Neuronal stem cell (in vitro differentiated cells): ENCODE measurements at regions not wholly inside any gene's neighbourhood (a gene's known extent, or its start where the extent isn't known, plus 50 kb on each side); places are given as distances from the start of the nearest gene placed in this dataset.

ENCODE experiments used
- DNase-seq: peaks from one replicate; pipeline ENCODE4 v3.0.0-alpha.2; 2013; ENCODE audit warnings: low spot score
- H2AFZ ChIP-seq: one replicate; pipeline ENCODE4 v1.6.1; 2013; ENCODE audit warnings: mild to moderate bottlenecking, low read length, inconsistent platforms
- H2AK5ac ChIP-seq: 2 replicates; pipeline ENCODE4 v1.6.1; 2013; ENCODE audit warnings: low read depth, mild to moderate bottlenecking, inconsistent platforms, low read length, moderate library complexity, mixed read lengths
- H2BK120ac ChIP-seq: 2 replicates; pipeline ENCODE4 v1.6.1; 2013; ENCODE audit warnings: low read depth, mild to moderate bottlenecking, inconsistent platforms, low read length, moderate library complexity, mixed read lengths
- H2BK12ac ChIP-seq: one replicate; pipeline ENCODE4 v1.6.1; 2013; ENCODE audit warnings: low read length, inconsistent platforms
- H2BK15ac ChIP-seq: 2 replicates; pipeline ENCODE4 v1.6.1; 2013; ENCODE audit warnings: mild to moderate bottlenecking, low read length, inconsistent platforms, mixed read lengths
- H2BK5ac ChIP-seq: one replicate; pipeline ENCODE4 v1.6.1; 2013; ENCODE audit warnings: inconsistent platforms, mild to moderate bottlenecking, low read length, moderate library complexity
- H3K14ac ChIP-seq: one replicate; pipeline ENCODE4 v1.6.1; 2013; ENCODE audit warnings: low read length, inconsistent platforms
- H3K18ac ChIP-seq: 2 replicates; pipeline ENCODE4 v1.6.1; 2013; ENCODE audit warnings: low read length, inconsistent platforms
- H3K23ac ChIP-seq: 2 replicates; pipeline ENCODE4 v1.6.1; 2013; ENCODE audit warnings: low read depth, mild to moderate bottlenecking, mixed read lengths, low read length, inconsistent platforms; ENCODE audit not compliant: poor library complexity
- H3K27ac ChIP-seq: replicated peaks from 3 replicates; pipeline ENCODE4 v1.5.1; 2013; ENCODE audit warnings: low read length, inconsistent platforms
- H3K27me3 ChIP-seq, 3 experiments: 2 replicates each; pipeline ENCODE4 v1.6.1; 2013; ENCODE audit warnings: low read length in 3 of 3, mild to moderate bottlenecking in 2 of 3, inconsistent platforms in 1 of 3, low read depth in 1 of 3, mixed read lengths in 1 of 3, moderate library complexity in 1 of 3; ENCODE audit not compliant: control insufficient read depth in 3 of 3, insufficient read depth in 3 of 3
- H3K36me3 ChIP-seq, 2 donors: replicated peaks in 1 of 2; 2 replicates each; pipeline ENCODE4 v1.6.1; 2013; ENCODE audit warnings: low read length in 2 of 2; ENCODE audit not compliant: control insufficient read depth in 2 of 2, insufficient read depth in 2 of 2
- H3K4ac ChIP-seq: 2 replicates; pipeline ENCODE4 v1.6.1; 2013; ENCODE audit warnings: inconsistent platforms, mild to moderate bottlenecking, low read length, moderate library complexity
- H3K4me1 ChIP-seq, 2 donors: 1 replicate in 1 of 2; 2 replicates in 1 of 2; pipeline ENCODE4 v1.6.1; 2013; ENCODE audit warnings: low read length in 2 of 2, low read depth in 1 of 2; ENCODE audit not compliant: control insufficient read depth in 2 of 2, insufficient read depth in 1 of 2
- H3K4me2 ChIP-seq: one replicate; pipeline ENCODE4 v1.6.1; 2013; ENCODE audit warnings: mild to moderate bottlenecking, low read length, inconsistent platforms; ENCODE audit not compliant: insufficient read depth, poor library complexity, severe bottlenecking
- H3K4me3 ChIP-seq, 2 donors: 2 replicates each; pipeline ENCODE4 v1.5.1; 2013; ENCODE audit warnings: low read length in 2 of 2, mild to moderate bottlenecking in 2 of 2, inconsistent platforms in 1 of 2, moderate library complexity in 1 of 2
- H3K79me1 ChIP-seq: one replicate; pipeline ENCODE4 v1.6.1; 2013; ENCODE audit warnings: low read depth, mild to moderate bottlenecking, inconsistent platforms, low read length, moderate library complexity
- H3K9ac ChIP-seq: one replicate; pipeline ENCODE4 v1.6.1; 2013; ENCODE audit warnings: mild to moderate bottlenecking, low read depth, low read length, inconsistent platforms; ENCODE audit not compliant: poor library complexity
- H3K9me3 ChIP-seq, 2 donors: replicated peaks in 1 of 2; 2 replicates each; pipeline versions ENCODE3 to v1.6.1; 2013; ENCODE audit warnings: low read length in 2 of 2, mild to moderate bottlenecking in 2 of 2, inconsistent platforms in 1 of 2, low read depth in 1 of 2, mixed read lengths in 1 of 2, moderate library complexity in 1 of 2; ENCODE audit not compliant: control insufficient read depth in 2 of 2, insufficient read depth in 1 of 2
- H4K8ac ChIP-seq: one replicate; pipeline ENCODE4 v1.6.1; 2013; ENCODE audit warnings: low read depth, mild to moderate bottlenecking, inconsistent platforms, low read length, moderate library complexity
- H4K91ac ChIP-seq: one replicate; pipeline ENCODE4 v1.6.1; 2013; ENCODE audit warnings: low read length, low read depth, mild to moderate bottlenecking, inconsistent platforms; ENCODE audit not compliant: poor library complexity
- WGBS, 2 donors: extraction: QIAGEN DNeasy Blood & Tissue Kit; methylation state at CpG; one replicate each; pipeline ENCODE4 v1.1.7; 2013; ENCODE audit warnings: missing lambda C conversion rate in 2 of 2, mixed read lengths in 1 of 2; ENCODE audit not compliant: insufficient read length in 2 of 2, insufficient replicate concordance in 1 of 2; ENCODE audit errors: extremely low coverage in 2 of 2; 5-methylcytosine and 5-hydroxymethylcytosine counted together

- H2BK12ac ChIP-seq = no peak overlapping the region
- no peak overlapping the region for H3K18ac ChIP-seq
- no peak overlapping the region for H4K91ac ChIP-seq
- H4K8ac ChIP-seq = no peak overlapping the region
- H2BK5ac ChIP-seq = no peak overlapping the region
- no peak overlapping the region for H3K9ac ChIP-seq
- H3K36me3 ChIP-seq = no peaks in the 10 kb centered on the region
- no peak for DNase-seq
- no peak overlapping the region for H2BK120ac ChIP-seq
- no peak overlapping the region for H3K4me3 ChIP-seq
- H3K4me1 ChIP-seq = no peaks in the 10 kb centered on the region
- H2AFZ ChIP-seq = no peak overlapping the region
- H3K4ac ChIP-seq = no peak overlapping the region
- H3K27me3 ChIP-seq = no peaks in the 10 kb centered on the region
- H3K4me2 ChIP-seq = no peak overlapping the region
- no peak overlapping the region for H3K14ac ChIP-seq
- H3K9me3 ChIP-seq = peaks cover 0 to 2% of the 10 kb centered on the region in 2 donors
- no peak overlapping the region for H3K23ac ChIP-seq
- no peak overlapping the region for H2AK5ac ChIP-seq
- no peaks in the 10 kb centered on the region for H3K79me1 ChIP-seq
- H3K27ac ChIP-seq = no peak overlapping the region
- no peak overlapping the region for H2BK15ac ChIP-seq
Observed at GRCh38 chr21:18191139-18191538, 53.5 kb upstream of the CHODL start.

GRCh38 chr21:18178509-18178908, 66.1 kb upstream of the CHODL start:
- Histone ChIP-seq H3K9me3 (no peaks in the 10 kb centered on the region), H4K91ac (no peak overlapping the region)

GRCh38 chr21:18174370-18174769, 70.3 kb upstream of the CHODL start:
- H3K18ac ChIP-seq = no peak overlapping the region
- no peak overlapping the region for H3K4ac ChIP-seq
- H3K36me3 ChIP-seq = no peaks in the 10 kb centered on the region
- no peak overlapping the region for H3K4me2 ChIP-seq
- no peak for DNase-seq
- no peak overlapping the region for H2BK12ac ChIP-seq
- no peaks in the 10 kb centered on the region for H3K4me1 ChIP-seq
- H3K27ac ChIP-seq = no peak overlapping the region
- no peaks in the 10 kb centered on the region for H3K27me3 ChIP-seq
- no peak overlapping the region for H3K9ac ChIP-seq
- no peak overlapping the region for H3K4me3 ChIP-seq
- no peak overlapping the region for H2AK5ac ChIP-seq
- H2AFZ ChIP-seq = no peak overlapping the region
- no peak overlapping the region for H4K8ac ChIP-seq
- no peak overlapping the region for H3K23ac ChIP-seq
- H2BK15ac ChIP-seq = no peak overlapping the region
- H2BK5ac ChIP-seq = no peak overlapping the region
- H4K91ac ChIP-seq = no peak overlapping the region
- H2BK120ac ChIP-seq = no peak overlapping the region
- H3K14ac ChIP-seq = no peak overlapping the region
- no peaks in the 10 kb centered on the region for H3K79me1 ChIP-seq
- H3K9me3 ChIP-seq = no peaks in the 10 kb centered on the region

More at GRCh38 chr21:18178509-18178908, 66.1 kb upstream of the CHODL start:
- no peak overlapping the region for H2BK15ac ChIP-seq
- no peak overlapping the region for H2AFZ ChIP-seq
- no peak overlapping the region for H3K27ac ChIP-seq
- H2BK120ac ChIP-seq = no peak overlapping the region
- no peak overlapping the region for H3K4me2 ChIP-seq
- no peak overlapping the region for H3K4me3 ChIP-seq
- no peak overlapping the region for H3K23ac ChIP-seq
- H3K4me1 ChIP-seq = no peaks in the 10 kb centered on the region
- H4K8ac ChIP-seq = no peak overlapping the region
- H3K79me1 ChIP-seq = no peaks in the 10 kb centered on the region
- no peaks in the 10 kb centered on the region for H3K36me3 ChIP-seq
- H3K27me3 ChIP-seq = no peaks in the 10 kb centered on the region
- no peak overlapping the region for H2BK5ac ChIP-seq
- H3K14ac ChIP-seq = no peak overlapping the region
- no peak overlapping the region for H3K9ac ChIP-seq
- no peak overlapping the region for H2AK5ac ChIP-seq
- no peak overlapping the region for H3K4ac ChIP-seq
- no peak overlapping the region for H3K18ac ChIP-seq
- DNase-seq = no peak
- H2BK12ac ChIP-seq = no peak overlapping the region

- Histone ChIP-seq H4K8ac (no peak overlapping the region), H3K4me3 (no peak overlapping the region), H3K4me2 (no peak overlapping the region), H3K27me3 (no peaks in the 10 kb centered on the region), H2BK5ac (no peak overlapping the region), H3K4ac (no peak overlapping the region), H3K9ac (no peak overlapping the region), H3K79me1 (no peaks in the 10 kb centered on the region), H2AFZ (no peak overlapping the region), H3K27ac (no peak overlapping the region), H2AK5ac (no peak overlapping the region), H3K18ac (no peak overlapping the region), H3K23ac (no peak overlapping the region), H3K36me3 (no peaks in the 10 kb centered on the region), H4K91ac (no peak overlapping the region), H3K14ac (no peak overlapping the region), H2BK12ac (no peak overlapping the region), H3K9me3 (no peaks in the 10 kb centered on the region), H3K4me1 (no peaks in the 10 kb centered on the region), H2BK15ac (no peak overlapping the region), H2BK120ac (no peak overlapping the region)
- DNase-seq = no peak
- no CpG with 5 or more reads among the region's 2 CpGs for WGBS, 2 donors
Observed at GRCh38 chr21:18170829-18171228, 73.8 kb upstream of the CHODL start.
